Naive B cell (primary cell): ENCODE measurements at regions not wholly inside any gene's neighbourhood (a gene's known extent, or its start where the extent isn't known, plus 50 kb on each side); places are given as distances from the start of the nearest gene placed in this dataset.

Experiments used
- ATAC-seq, 2 donors: fragments of 150-1000 bp; cut with Tn5 transposase; 2 replicates each; pipeline ENCODE4 v1.10.0; 2021; ENCODE audit warnings: low read depth in 2 of 2, mild to moderate bottlenecking in 2 of 2, moderate library complexity in 2 of 2
- DNase-seq: peaks from one replicate; pipeline ENCODE4 v3.0.0; 2022
- H3K27ac Mint-ChIP-seq, 6 donors: one replicate each; pipeline ENCODE4 v1.8.0; 2020 to 2022; ENCODE audit warnings: mild to moderate bottlenecking in 6 of 6, mixed read lengths in 6 of 6, moderate library complexity in 5 of 6, inconsistent platforms in 2 of 6
- H3K27me3 Mint-ChIP-seq, 3 donors: one replicate each; pipeline ENCODE4 v1.8.0; 2021 to 2022; ENCODE audit warnings: mixed read lengths in 3 of 3, mild to moderate bottlenecking in 1 of 3
- H3K36me3 Mint-ChIP-seq, 2 donors: one replicate each; pipeline ENCODE4 v1.8.0; 2020 to 2022; ENCODE audit warnings: mixed read lengths in 2 of 2, inconsistent platforms in 1 of 2, mild to moderate bottlenecking in 1 of 2
- H3K4me1 Mint-ChIP-seq, 3 donors: one replicate each; pipeline ENCODE4 v1.8.0; 2020 to 2022; ENCODE audit warnings: mixed read lengths in 3 of 3, inconsistent platforms in 1 of 3, mild to moderate bottlenecking in 1 of 3, moderate library complexity in 1 of 3
- H3K4me3 Mint-ChIP-seq, 8 donors: one replicate each; pipeline ENCODE4 v1.8.0; 2020 to 2022; ENCODE audit warnings: mild to moderate bottlenecking in 8 of 8, mixed read lengths in 8 of 8, moderate library complexity in 8 of 8, inconsistent platforms in 2 of 8
- H3K9me3 Mint-ChIP-seq, 7 donors: one replicate each; pipeline ENCODE4 v1.8.0; 2020 to 2022; ENCODE audit warnings: mixed read lengths in 7 of 7, mild to moderate bottlenecking in 5 of 7, inconsistent platforms in 2 of 7, moderate library complexity in 1 of 7

DNA sequence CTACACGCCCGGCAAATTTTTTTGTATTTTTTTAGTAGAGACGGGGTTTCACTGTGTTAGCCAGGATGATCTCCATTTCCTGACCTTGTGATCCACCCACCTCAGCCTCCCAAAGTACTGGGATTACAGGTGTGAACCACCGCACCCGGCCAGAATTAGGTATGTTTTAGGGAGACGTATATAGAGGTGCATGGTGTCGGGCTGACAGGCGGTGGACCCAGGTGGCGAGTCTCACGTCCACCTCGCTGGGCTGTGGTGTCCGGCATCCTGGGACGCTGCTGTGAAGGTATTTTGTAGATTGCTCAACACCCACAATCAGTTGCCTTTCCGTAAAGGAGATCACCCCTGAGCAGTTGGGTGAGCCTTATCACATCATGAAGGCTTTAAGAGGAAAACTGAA lies 728.6 kb downstream of the BRD1 start:
- peaks cover 0 to 4% (median 0%) of the 10 kb centered on the region in 3 donors for H3K4me1 Mint-ChIP-seq
- no peak overlapping the region for H3K27ac Mint-ChIP-seq
- H3K4me3 Mint-ChIP-seq: no peak overlapping the region
- H3K9me3 Mint-ChIP-seq: peaks cover 0 to 5% (median 0%) of the 10 kb centered on the region in 7 donors
- ATAC-seq (no peak), DNase-seq (no peak)
- H3K27me3 Mint-ChIP-seq: peaks cover 14 to 32% (median 17%) of the 10 kb centered on the region in 3 donors
- no peaks in the 10 kb centered on the region for H3K36me3 Mint-ChIP-seq

GRCh38 chr22:49097966-49098365 lies 729.7 kb downstream of the BRD1 start:
- DNase-seq (no peak), ATAC-seq (no peak)
- Mint-ChIP-seq H3K27ac (no peak overlapping the region), H3K4me1 (peaks cover 0 to 4% (median 0%) of the 10 kb centered on the region in 3 donors), H3K36me3 (no peaks in the 10 kb centered on the region), H3K9me3 (peaks cover 0 to 5% (median 0%) of the 10 kb centered on the region in 7 donors), H3K4me3 (no peak overlapping the region), H3K27me3 (peaks cover 14 to 28% (median 17%) of the 10 kb centered on the region in 3 donors)

- no peaks in the 10 kb centered on the region for H3K36me3 Mint-ChIP-seq
- peaks cover 0 to 4% (median 0%) of the 10 kb centered on the region in 3 donors for H3K4me1 Mint-ChIP-seq
- no peak overlapping the region for H3K4me3 Mint-ChIP-seq
- DNase-seq: no peak
- H3K27ac Mint-ChIP-seq: no peak overlapping the region
- no peak for ATAC-seq
- peaks cover 10 to 23% (median 17%) of the 10 kb centered on the region in 3 donors for H3K27me3 Mint-ChIP-seq
- peaks cover 0 to 5% (median 0%) of the 10 kb centered on the region in 7 donors for H3K9me3 Mint-ChIP-seq
These were observed 730.3 kb downstream of the BRD1 start for GRCh38 chr22:49097171-49097925.

GRCh38 chr22:49096476-49096875 lies 731.2 kb downstream of the BRD1 start:
- H3K36me3 Mint-ChIP-seq: no peaks in the 10 kb centered on the region
- no peak overlapping the region for H3K4me3 Mint-ChIP-seq
- DNase-seq (no peak), ATAC-seq (no peak)
- peaks cover 0 to 5% (median 0%) of the 10 kb centered on the region in 7 donors for H3K9me3 Mint-ChIP-seq
- H3K4me1 Mint-ChIP-seq: peaks cover 0 to 4% (median 0%) of the 10 kb centered on the region in 3 donors
- H3K27me3 Mint-ChIP-seq: peaks cover 10 to 21% (median 16%) of the 10 kb centered on the region in 3 donors
- no peak overlapping the region for H3K27ac Mint-ChIP-seq

GRCh38 chr22:49095366-49095765 lies 732.3 kb downstream of the BRD1 start:
- no peak overlapping the region for H3K27ac Mint-ChIP-seq
- no peaks in the 10 kb centered on the region for H3K36me3 Mint-ChIP-seq

GRCh38 chr22:49094858-49095257 lies 732.8 kb downstream of the BRD1 start:
- DNase-seq (no peak), ATAC-seq (no peak)
- H3K4me1 Mint-ChIP-seq: peaks cover 0 to 4% (median 0%) of the 10 kb centered on the region in 3 donors
- no peaks in the 10 kb centered on the region for H3K36me3 Mint-ChIP-seq
- no peak overlapping the region for H3K4me3 Mint-ChIP-seq
- peaks cover 0 to 5% (median 0%) of the 10 kb centered on the region in 7 donors for H3K9me3 Mint-ChIP-seq
- peaks cover 6 to 21% (median 7%) of the 10 kb centered on the region in 3 donors for H3K27me3 Mint-ChIP-seq
- H3K27ac Mint-ChIP-seq: no peak overlapping the region

More at GRCh38 chr22:49095366-49095765, 732.3 kb downstream of the BRD1 start:
- DNase-seq (no peak), ATAC-seq (no peak)
- peaks cover 0 to 4% (median 0%) of the 10 kb centered on the region in 3 donors for H3K4me1 Mint-ChIP-seq
- no peak overlapping the region for H3K4me3 Mint-ChIP-seq
- peaks cover 0 to 5% (median 0%) of the 10 kb centered on the region in 7 donors for H3K9me3 Mint-ChIP-seq
- peaks cover 7 to 23% (median 10%) of the 10 kb centered on the region in 3 donors for H3K27me3 Mint-ChIP-seq

DNA sequence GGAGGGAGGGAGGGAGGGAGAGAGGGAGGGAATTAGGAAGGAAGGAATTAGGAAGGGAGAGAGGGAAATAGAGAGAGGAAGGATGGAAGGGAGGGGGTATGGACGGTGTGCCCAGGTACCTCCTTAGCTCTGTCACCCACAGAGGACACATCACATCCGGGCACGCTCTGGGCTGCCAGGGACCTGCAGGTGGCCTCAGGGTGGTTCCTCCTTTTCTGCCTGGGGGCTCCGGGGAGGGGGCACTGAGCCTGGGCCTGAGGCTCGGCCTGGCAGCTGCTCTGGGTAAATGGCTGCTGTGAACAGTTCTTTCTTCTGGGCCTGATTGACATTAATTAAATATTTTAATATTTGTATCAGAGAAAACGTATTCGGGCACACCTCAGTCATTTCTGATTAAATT lies 733.5 kb downstream of the BRD1 start:
- peaks cover 0 to 16% (median 5%) of the 10 kb centered on the region in 3 donors for H3K27me3 Mint-ChIP-seq
- peak overlapping the region in 1 of 6 donors; percentile 41 for H3K27ac Mint-ChIP-seq
- peaks cover 0 to 4% (median 0%) of the 10 kb centered on the region in 3 donors for H3K4me1 Mint-ChIP-seq

GRCh38 chr22:49093192-49093880 lies 734.3 kb downstream of the BRD1 start:
- Mint-ChIP-seq H3K27ac (peak overlapping the region in 1 of 6 donors; percentile 41), H3K36me3 (no peaks in the 10 kb centered on the region), H3K27me3 (peaks cover 0 to 9% (median 2%) of the 10 kb centered on the region in 3 donors), H3K9me3 (peaks cover 0 to 5% (median 0%) of the 10 kb centered on the region in 7 donors), H3K4me1 (peaks cover 0 to 4% (median 0%) of the 10 kb centered on the region in 3 donors), H3K4me3 (no peak overlapping the region)
- no peak for DNase-seq
- ATAC-seq: no peak

More for the DNA sequence above, 733.5 kb downstream of the BRD1 start:
- no peak for DNase-seq
- ATAC-seq: no peak
- no peak overlapping the region for H3K4me3 Mint-ChIP-seq
- H3K9me3 Mint-ChIP-seq: peaks cover 0 to 5% (median 0%) of the 10 kb centered on the region in 7 donors
- no peaks in the 10 kb centered on the region for H3K36me3 Mint-ChIP-seq

DNA sequence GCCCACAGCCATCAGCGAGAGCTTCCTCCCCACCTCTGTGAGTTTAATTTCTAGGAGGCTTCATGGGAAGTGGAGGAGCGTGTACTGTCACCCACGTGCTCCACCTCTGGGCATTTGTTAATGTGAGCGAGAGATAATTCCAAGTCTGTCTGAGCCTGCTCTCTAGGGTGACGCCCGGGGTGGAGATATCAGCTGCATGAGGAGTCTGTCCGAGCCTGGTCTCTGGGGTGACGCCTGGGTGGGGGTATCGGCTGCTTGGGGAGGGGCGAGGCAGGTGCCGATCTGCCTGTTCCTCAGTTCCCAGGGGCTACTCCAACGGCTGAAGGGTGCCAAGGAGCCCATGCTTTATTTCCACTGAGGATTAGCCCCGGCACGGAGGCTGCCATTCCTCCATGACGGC lies 735.0 kb downstream of the BRD1 start:
- peaks cover 0 to 5% (median 0%) of the 10 kb centered on the region in 7 donors for H3K9me3 Mint-ChIP-seq
- ATAC-seq (no peak), DNase-seq (no peak)
- no peak overlapping the region for H3K4me3 Mint-ChIP-seq
- H3K36me3 Mint-ChIP-seq: no peaks in the 10 kb centered on the region
- H3K4me1 Mint-ChIP-seq: peaks cover 0 to 4% (median 0%) of the 10 kb centered on the region in 3 donors
- peaks cover 0 to 8% (median 0%) of the 10 kb centered on the region in 3 donors for H3K27me3 Mint-ChIP-seq
- H3K27ac Mint-ChIP-seq: no peak overlapping the region

GRCh38 chr22:49091917-49092545 lies 735.6 kb downstream of the BRD1 start:
- H3K9me3 Mint-ChIP-seq: peaks cover 0 to 5% (median 0%) of the 10 kb centered on the region in 7 donors
- H3K27me3 Mint-ChIP-seq: peaks cover 0 to 8% (median 0%) of the 10 kb centered on the region in 3 donors
- no peaks in the 10 kb centered on the region for H3K36me3 Mint-ChIP-seq
- no peak for DNase-seq
- H3K27ac Mint-ChIP-seq: no peak overlapping the region
- H3K4me3 Mint-ChIP-seq: no peak overlapping the region
- H3K4me1 Mint-ChIP-seq: peaks cover 0 to 4% (median 0%) of the 10 kb centered on the region in 3 donors
- no peak for ATAC-seq

DNA sequence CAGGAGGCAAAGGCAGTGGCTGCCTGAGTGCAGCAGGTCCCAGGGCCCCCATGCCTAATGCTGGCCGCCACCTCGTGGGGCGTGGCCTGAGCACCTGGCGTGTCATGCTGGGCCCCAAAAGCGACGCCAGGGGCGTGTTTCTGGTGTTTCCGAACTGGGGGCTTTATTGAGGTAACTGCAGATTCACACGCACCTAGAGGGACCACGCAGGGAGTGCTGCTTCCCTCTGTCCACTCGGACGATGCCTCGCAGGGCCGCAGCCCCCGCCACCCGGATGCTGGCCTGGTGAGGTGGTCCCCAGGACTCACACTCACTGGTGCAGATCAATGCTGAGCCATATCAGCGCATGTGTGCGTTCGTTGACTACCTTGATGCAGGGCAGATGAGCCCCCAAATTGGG lies 736.2 kb downstream of the BRD1 start:
- ATAC-seq (no peak), DNase-seq (no peak)
- Mint-ChIP-seq H3K4me1 (peaks cover 0 to 4% (median 0%) of the 10 kb centered on the region in 3 donors), H3K36me3 (no peaks in the 10 kb centered on the region), H3K9me3 (peaks cover 0 to 5% (median 0%) of the 10 kb centered on the region in 7 donors), H3K4me3 (no peak overlapping the region), H3K27ac (no peak overlapping the region), H3K27me3 (peaks cover 0 to 8% (median 0%) of the 10 kb centered on the region in 3 donors)

- no peak for ATAC-seq
- Mint-ChIP-seq H3K9me3 (peaks cover 0 to under 1% (median 0%) of the 10 kb centered on the region in 7 donors), H3K27me3 (peaks cover 0 to 8% (median 0%) of the 10 kb centered on the region in 3 donors), H3K36me3 (no peaks in the 10 kb centered on the region), H3K4me1 (peaks cover 0 to under 1% (median 0%) of the 10 kb centered on the region in 3 donors), H3K27ac (no peak overlapping the region), H3K4me3 (peak overlapping the region in 1 of 8 donors; percentile 33)
- DNase-seq: no peak
These were observed 736.9 kb downstream of the BRD1 start for GRCh38 chr22:49090853-49091135.

GRCh38 chr22:49090061-49090852 lies 737.4 kb downstream of the BRD1 start:
- ATAC-seq (no peak), DNase-seq (no peak)
- Mint-ChIP-seq H3K4me3 (no peak overlapping the region), H3K4me1 (no peaks in the 10 kb centered on the region), H3K9me3 (no peaks in the 10 kb centered on the region), H3K36me3 (no peaks in the 10 kb centered on the region), H3K27me3 (peaks cover 0 to 8% (median 0%) of the 10 kb centered on the region in 3 donors), H3K27ac (no peak overlapping the region)
